LNCaP clone FGC (cell line): ENCODE measurements at regions not wholly inside any gene's neighbourhood (a gene's known extent, or its start where the extent isn't known, plus 50 kb on each side); places are given as distances from the start of the nearest gene placed in this dataset.

Experiments
- DNase-seq: peaks from one replicate; pipeline ENCODE4 v3.0.0-alpha.2; 2011; ENCODE audit warnings: low read depth
- H3K4me3 ChIP-seq: 2 replicates; pipeline ENCODE4 v1.5.1; 2011; ENCODE audit warnings: mild to moderate bottlenecking, low read depth, low read length, control low read depth
- TF ChIP-seq, protein P1 (sequence below): IDR thresholded peaks from 2 replicates; pipeline ENCODE4 v1.5.1; 2012; ENCODE audit warnings: mild to moderate bottlenecking; ENCODE audit not compliant: control insufficient read depth, insufficient read depth; ENCODE audit errors: extremely low read depth

DNA sequence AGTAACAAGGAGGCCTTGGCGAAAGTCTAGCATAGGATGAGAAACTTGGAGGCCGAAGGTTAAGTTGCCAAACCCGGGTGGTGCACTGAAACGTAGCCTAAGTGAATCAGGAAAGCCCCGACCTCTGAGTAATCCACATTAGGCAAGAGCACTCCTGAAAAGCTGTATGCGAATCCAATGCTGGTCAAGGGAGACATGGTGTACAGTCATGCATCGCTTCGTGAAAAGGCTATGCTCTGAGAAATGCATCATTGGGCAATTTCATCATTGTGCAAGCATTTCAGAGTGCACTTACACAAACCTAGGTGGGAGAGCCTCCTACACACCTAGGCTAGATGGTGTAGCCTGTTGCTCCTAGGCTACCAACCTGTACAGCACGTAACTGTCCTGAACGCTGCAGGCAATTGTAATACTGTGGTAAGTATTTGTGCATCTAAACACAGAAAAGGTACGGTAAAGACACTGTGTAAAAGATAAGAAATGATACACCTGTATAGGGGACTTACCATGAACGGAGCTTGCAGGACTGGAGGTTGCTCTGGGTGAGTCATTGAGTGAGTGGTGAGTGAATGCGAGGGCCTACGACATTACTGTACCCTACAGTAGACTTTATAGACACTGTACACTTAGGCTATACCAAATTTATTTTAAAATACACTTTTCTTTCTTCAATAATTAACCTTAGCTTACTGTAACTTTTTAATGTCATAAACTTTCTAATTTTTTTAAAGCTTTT lies 222.5 kb downstream of the SHQ1 start:
- no peak for DNase-seq
- no peak overlapping the region for H3K4me3 ChIP-seq

DNA sequence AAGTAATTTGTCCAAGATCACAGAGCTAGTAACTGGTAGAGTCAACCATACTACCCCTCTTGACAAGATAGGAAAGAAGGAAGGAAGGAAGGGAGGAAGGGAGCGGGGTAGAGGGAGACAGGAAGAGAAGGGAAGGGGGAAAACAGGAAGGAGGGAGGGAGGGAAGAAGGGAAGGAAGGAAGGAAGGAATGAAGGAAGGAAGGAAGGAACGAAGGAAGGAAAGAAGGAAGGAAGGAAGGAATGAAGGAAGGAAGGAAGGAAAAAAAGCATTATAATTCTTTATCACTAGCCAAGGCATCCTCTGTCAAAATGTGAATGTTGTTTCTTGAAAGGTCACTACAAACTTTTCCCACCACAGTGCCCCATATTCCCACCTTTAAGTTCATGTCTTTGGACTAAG lies 223.6 kb downstream of the SHQ1 start:
- DNase-seq = no peak
- H3K4me3 ChIP-seq = no peak overlapping the region
- TF ChIP-seq, protein P1, sequence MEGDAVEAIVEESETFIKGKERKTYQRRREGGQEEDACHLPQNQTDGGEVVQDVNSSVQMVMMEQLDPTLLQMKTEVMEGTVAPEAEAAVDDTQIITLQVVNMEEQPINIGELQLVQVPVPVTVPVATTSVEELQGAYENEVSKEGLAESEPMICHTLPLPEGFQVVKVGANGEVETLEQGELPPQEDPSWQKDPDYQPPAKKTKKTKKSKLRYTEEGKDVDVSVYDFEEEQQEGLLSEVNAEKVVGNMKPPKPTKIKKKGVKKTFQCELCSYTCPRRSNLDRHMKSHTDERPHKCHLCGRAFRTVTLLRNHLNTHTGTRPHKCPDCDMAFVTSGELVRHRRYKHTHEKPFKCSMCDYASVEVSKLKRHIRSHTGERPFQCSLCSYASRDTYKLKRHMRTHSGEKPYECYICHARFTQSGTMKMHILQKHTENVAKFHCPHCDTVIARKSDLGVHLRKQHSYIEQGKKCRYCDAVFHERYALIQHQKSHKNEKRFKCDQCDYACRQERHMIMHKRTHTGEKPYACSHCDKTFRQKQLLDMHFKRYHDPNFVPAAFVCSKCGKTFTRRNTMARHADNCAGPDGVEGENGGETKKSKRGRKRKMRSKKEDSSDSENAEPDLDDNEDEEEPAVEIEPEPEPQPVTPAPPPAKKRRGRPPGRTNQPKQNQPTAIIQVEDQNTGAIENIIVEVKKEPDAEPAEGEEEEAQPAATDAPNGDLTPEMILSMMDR = no peak

More for the DNA sequence above, 222.5 kb downstream of the SHQ1 start:
- TF ChIP-seq, protein P1 = no peak

- TF ChIP-seq, protein P1 = no peak
- no peak overlapping the region for H3K4me3 ChIP-seq
- DNase-seq = no peak
Measured at GRCh38 chr3:72618739-72619138, 229.5 kb downstream of the SHQ1 start.

DNA sequence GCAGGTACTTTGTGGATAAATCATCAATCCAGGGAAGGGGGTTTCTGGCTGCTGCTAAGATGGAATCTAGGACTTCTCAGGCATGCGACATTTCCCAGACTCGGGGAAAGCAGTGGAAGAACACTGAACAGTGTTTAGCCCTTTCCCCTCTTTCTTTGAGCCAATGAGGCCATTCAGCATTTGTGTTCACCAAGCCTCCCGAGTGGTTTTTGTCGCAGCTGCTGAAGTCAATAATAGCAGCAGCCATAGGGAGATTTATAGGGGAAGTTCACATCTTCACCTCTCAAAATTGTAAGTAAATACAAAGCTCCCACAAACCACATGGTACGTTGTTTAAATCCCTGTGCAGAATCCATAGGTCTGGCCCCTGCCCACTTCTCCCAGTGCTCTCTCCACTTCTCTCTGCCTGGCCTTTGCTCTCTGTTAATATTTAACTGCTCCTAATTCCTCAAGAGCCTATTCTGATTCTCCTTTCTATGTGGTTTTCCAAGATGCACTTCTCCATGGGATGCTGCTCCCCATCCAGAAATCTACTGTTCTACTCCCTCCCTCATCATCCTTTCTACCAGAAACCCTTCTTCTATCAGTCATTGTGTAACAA lies 230.7 kb downstream of the SHQ1 start:
- H3K4me3 ChIP-seq = no peak overlapping the region
- TF ChIP-seq, protein P1 = no peak
- no peak for DNase-seq

DNA sequence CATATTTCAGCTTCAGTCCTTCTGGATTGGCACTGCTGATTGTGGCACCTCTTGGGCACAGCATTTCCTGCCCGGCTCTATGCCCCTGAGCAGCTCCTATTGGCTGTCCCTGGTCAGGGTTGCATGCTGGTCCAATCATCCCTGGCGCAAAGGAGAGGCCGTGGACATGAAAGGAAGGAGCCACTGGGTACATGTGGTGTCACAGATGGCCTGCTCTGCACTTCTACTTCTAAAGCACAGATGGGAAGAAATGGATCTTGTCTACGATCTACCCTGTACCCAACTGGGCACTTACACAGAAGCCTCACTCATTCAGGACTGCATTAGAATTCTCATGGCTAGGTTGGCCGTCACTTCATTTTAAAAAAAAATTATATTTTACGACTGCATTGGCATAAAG lies 232.5 kb downstream of the SHQ1 start:
- H3K4me3 ChIP-seq = no peak overlapping the region
- DNase-seq = no peak
- TF ChIP-seq, protein P1 = no peak

DNA sequence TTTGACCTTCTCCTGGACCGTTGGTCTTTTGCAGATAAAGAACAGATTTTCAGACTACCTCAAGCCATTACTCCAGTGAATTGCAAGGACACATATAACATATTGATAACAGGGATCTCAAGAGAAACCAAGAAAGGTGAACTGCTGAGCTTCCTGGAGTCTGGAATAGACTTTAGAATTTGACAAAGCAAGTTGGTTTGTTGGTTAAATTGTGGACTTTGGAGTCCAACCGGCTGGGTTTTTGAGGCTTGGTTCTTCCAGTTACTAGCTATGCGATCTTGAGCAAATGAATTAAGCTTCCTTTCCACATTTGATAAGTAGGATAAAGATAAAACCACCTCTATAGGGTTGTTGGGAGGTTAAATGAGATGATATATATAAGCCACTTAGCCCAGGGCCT lies 233.1 kb downstream of the SHQ1 start:
- TF ChIP-seq, protein P1 = no peak
- DNase-seq = no peak
- no peak overlapping the region for H3K4me3 ChIP-seq
